GM20431 (cell line): ENCODE measurements at regions not wholly inside any gene's neighbourhood (a gene's known extent, or its start where the extent isn't known, plus 50 kb on each side); places are given as distances from the start of the nearest gene placed in this dataset.

Experiments
- in situ Hi-C: fragments of 300-500 bp; cut with MseI, MboI; formaldehyde crosslinking; loops from one replicate; pipeline ENCODE4 v1.15.0; 2020; ENCODE audit warnings: low sequenced_read_pairs; ENCODE audit not compliant: unreplicated experiment

- in situ Hi-C loops = no loop called here
These were observed 173.5 kb upstream of the PAPPA start for GRCh38 chr9:115980054-115980453.

- in situ Hi-C loops = no loop called here
These were observed 173.1 kb upstream of the PAPPA start for GRCh38 chr9:115980502-115980901.

- in situ Hi-C loops = no loop called here
These were observed 172.6 kb upstream of the PAPPA start for GRCh38 chr9:115980976-115981375.

GRCh38 chr9:115983366-115983765 is 170.2 kb upstream of the PAPPA start:
- in situ Hi-C loops = no loop called here

GRCh38 chr9:115985657-115986056 is 167.9 kb upstream of the PAPPA start:
- in situ Hi-C loops = no loop called here

- in situ Hi-C loops = no loop called here
These were observed 167.1 kb upstream of the PAPPA start for GRCh38 chr9:115986508-115986907.

- in situ Hi-C loops = no loop called here
These were observed 164.9 kb upstream of the PAPPA start for GRCh38 chr9:115988701-115989100.

- in situ Hi-C loops = no loop called here
These were observed 163.8 kb upstream of the PAPPA start for GRCh38 chr9:115989831-115990230.

GRCh38 chr9:115992834-115993233 is 160.8 kb upstream of the PAPPA start:
- in situ Hi-C loops = no loop called here

- in situ Hi-C loops = no loop called here
These were observed 155.7 kb upstream of the PAPPA start for GRCh38 chr9:115997923-115998322.

GRCh38 chr9:115998666-115999065 is 154.9 kb upstream of the PAPPA start:
- in situ Hi-C loops = no loop called here

- in situ Hi-C loops = no loop called here
These were observed 154.1 kb upstream of the PAPPA start for GRCh38 chr9:115999498-115999897.

GRCh38 chr9:116000748-116001329 is 152.8 kb upstream of the PAPPA start:
- in situ Hi-C loops = no loop called here

GRCh38 chr9:116002181-116002580 is 151.4 kb upstream of the PAPPA start:
- in situ Hi-C loops = no loop called here

- in situ Hi-C loops = no loop called here
These were observed 151.0 kb upstream of the PAPPA start for GRCh38 chr9:116002624-116003023.

- in situ Hi-C loops = no loop called here
These were observed 150.2 kb upstream of the PAPPA start for GRCh38 chr9:116003397-116003796.

GRCh38 chr9:116005205-116005604 is 148.4 kb upstream of the PAPPA start:
- in situ Hi-C loops = no loop called here

GRCh38 chr9:116007824-116008223 is 145.8 kb upstream of the PAPPA start:
- in situ Hi-C loops = no loop called here

- in situ Hi-C loops = no loop called here
These were observed 145.3 kb upstream of the PAPPA start for GRCh38 chr9:116008278-116008677.

GRCh38 chr9:116009420-116009819 is 144.2 kb upstream of the PAPPA start:
- in situ Hi-C loops = no loop called here

- in situ Hi-C loops = no loop called here
These were observed 137.7 kb upstream of the PAPPA start for GRCh38 chr9:116015855-116016254.

GRCh38 chr9:116020146-116020545 is 133.4 kb upstream of the PAPPA start:
- in situ Hi-C loops = no loop called here

GRCh38 chr9:116020801-116021200 is 132.8 kb upstream of the PAPPA start:
- in situ Hi-C loops = no loop called here
